ENCODE measurements at regions not wholly inside any gene's neighbourhood (a gene's known extent, or its start where the extent isn't known, plus 50 kb on each side); places are given as distances from the start of the nearest gene placed in this dataset.
"Not testable (repeated sequence)": the region's sequence is repeated elsewhere in the genome, so short reads cannot be mapped to it uniquely, and the experiment has no call there.

DNA sequence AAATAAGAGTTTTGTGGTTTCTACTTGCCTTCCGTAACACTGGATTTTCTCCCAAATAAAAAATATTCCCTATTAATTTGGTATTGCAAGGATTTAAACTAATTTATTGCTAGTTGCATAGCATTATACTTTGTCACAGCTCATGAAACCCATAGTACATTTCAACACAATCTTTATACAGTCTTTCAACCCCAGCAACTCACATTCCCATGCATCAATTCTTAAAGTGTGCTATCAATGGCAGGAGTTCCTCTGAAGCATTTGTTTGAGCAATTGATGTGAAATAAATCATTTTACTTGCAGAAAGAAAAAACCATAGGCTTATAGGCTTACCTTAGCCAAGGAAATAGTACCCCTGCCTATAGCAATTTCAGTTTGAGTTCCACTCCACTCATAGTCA is 251.9 kb downstream of the PAPSS1 start:
- DNase-seq, result no peak

DNA sequence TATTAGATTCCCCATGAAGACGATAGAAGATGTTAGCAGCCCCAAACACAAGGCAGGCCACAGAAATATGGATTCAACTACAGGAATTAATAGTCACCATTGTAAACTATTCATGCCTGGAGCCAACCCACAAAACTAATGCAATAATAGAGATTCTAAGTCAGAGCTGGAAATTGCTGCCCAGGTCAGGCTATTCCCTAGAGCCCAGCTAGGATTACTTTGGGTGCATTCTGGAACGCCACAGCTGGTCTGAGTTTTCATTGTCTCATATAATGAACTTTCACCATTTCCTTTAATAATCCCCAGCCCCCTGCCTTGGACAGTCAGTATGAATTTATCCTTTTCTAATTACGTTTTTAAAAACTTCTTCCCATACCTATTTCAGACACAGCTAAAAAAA is 252.6 kb downstream of the PAPSS1 start:
- no peak for DNase-seq

DNA sequence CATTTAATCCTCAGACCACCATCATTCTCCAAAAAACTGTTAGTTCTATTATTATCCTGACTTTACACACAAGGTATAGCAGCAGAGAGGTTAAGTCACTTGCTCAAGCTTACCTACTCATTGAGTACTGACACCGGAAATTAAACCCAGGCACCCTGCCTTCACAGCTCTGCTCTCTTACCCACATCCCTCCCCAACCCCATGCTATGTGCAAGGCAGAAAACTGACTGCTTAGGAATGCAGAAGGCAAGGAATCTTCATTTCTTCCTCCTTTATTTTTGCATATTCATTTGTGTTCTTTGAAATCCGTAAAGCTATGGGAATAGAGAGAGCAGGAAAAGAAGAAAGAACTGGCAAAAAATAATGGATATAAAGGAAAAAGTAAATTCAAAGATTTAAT is 261.8 kb downstream of the PAPSS1 start:
- DNase-seq, result no peak

DNA sequence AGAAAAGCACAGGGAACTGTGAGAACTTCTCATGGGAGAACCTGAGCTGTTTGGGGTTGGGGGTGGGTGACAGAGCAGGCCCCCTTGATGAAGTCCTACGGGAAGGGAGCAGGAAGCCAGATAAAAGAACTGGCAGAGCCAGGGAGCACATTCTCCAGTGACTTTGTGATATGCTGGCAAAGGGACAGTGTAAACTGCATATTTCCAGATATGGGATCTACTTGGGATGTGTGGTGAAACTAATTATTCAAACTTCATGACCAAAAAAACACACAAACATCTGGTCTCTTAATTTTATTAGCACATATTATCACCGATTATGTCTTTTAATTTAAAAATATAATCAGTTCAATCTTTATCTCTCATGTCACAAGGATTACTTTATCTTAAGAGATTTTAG is 266.0 kb downstream of the PAPSS1 start:
- no peak for DNase-seq

DNA sequence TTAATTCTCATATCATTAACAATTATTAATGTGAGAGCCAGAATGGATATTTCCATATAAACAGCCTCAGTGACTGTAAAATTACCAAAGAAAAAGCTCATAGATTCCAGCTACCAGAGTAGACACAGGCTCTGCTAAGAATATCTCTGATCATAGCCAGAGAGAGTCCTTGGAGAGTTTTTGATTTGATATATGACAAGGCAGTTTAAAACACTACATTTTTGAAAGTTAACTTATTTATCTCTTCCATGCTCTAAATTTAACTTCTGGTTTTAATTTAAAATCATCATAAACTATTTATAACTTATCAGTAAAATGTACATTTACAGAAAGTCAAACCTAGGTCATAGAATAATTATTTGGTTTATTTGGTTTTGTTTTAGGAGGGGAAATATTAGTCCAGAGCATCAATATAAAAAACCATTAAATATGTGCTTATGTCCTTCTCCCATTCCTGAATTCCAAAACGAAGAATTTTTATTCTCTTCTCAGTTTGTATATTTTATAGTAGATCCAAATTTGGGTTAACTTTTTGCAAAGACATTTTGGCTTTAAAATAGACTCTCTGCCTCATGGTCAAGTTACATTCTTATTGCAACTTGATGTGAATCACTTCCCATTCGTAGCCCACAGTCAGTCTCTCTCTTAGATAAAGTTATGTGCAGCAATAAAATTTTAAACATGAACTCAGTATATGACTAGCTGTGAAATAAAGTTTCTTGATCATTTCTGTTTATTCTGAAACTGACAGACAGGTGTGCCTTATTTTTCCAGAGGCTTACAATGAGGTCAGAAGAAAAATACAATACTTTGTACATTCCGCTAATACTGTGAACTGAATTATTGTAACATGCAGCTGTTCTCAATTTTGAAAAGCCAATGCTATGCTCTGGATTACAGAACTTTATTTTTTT is 267.1 kb downstream of the PAPSS1 start:
- DNase-seq, result peak; percentile 30

DNA sequence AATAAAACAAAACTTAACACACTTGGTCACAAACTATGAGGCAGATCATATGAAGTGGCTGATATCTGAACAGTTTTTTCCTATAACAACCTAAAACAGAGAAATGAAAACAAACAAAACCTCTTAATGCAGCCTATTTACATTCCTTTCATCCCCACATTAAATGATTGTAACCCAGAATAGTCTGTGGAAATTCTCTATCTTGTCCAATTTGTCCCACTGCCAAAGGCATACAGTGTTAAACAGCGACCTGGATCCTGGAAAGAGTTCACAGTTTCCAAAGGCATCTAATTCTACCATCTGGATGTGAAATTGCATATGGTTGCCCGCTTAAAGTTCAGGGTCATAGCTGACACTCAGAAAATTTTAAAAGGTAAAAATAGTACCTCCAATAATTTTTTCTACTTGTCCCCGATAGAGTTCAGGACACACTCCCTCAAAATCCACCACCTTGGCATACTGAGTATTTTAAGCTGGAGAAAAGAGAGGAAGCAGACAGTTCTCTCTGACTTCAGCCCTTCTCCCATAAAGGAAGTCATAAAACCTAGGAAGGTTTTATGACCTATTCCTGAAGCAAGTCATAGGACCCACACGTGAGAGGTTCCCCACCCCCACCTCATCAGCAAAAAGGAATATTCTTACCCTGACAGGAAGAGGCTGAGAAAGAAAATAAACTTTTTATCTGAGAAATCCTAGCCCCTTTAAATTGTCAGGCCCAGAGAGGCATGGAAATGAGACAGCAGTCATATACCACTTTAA is 270.2 kb downstream of the PAPSS1 start:
- no peak for DNase-seq

DNA sequence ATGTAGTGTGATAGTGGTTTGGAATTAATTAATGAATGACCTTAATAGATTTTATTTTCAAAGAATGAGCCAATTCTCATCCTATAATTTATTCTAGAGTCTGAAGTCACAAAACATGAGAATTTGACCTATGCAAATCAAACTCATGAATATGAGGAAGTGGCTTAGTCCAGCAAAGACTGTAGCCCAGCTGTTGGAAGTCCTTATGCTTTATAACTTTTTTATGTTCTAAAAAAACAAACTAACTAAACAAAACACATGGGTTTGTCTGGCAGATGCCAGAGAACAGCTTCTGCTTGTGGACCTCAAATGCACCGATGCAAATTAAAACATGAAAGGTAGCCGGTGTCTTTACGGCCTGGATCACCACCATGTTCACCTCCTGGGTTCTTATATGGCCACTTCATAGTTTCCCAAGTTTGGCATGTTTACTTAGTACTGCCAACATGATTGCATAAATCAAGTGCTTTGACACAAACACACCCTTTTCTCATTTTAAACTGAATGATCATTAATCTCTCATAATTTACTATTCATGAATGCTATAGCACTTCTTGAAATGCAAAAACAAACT is 277.4 kb downstream of the PAPSS1 start:
- DNase-seq, result no peak

DNA sequence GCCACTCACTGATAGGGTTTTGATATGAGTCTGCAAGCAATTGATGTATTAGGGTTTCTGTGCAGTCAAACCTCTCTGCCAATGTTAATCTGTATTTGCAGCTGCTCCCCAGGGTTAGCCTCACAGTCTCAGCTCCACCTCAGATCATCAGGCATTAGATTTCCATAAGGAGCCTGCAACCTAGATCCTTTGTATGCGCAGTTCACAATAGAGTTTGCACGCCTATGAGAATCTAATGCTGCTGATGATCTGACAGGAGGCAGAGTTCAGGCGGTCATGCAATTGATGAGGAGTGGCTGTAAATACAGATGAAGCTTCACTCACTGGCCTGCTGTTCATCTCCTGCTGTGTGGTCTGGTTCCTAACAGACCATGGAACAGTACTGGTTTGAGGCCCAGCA is 280.6 kb downstream of the PAPSS1 start:
- DNase-seq, result no peak

DNA sequence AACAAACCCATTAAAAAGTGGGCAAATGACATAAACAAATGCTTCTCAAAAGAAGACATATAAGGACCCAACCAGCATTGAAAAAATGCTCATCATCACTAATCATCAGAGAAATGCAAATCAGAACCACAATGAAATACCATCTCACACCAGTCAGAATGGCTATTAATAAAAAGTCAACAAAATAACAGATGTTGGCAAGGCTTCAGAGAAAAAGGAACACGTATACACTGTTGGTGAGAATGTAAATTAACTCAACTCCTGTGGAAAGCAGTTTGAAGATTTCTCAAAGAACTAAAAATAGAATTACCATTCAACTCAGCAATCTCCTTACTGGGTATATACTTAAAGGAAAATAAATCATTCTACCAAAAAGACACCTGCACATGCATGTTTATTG is 283.6 kb downstream of the PAPSS1 start:
- not testable (repeated sequence) for DNase-seq

DNA sequence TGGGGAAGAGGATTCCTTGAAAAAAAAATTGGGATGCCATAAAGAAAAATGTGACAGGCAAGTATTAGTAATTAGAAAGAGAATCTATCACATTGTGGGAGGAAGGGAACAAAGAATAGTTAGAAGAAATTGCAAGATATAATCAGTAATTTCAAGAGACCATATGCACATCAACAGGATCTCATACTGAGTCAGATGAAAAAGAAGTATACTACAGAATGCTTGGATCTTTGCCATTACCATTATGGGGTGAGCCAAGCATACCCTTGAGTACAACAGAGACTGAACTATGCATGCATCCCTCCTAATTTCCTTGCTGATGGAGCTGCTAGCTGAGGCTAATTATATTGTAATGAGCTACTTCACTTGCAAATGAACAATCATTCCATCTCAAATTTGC is 287.6 kb downstream of the PAPSS1 start:
- DNase-seq, result no peak

DNA sequence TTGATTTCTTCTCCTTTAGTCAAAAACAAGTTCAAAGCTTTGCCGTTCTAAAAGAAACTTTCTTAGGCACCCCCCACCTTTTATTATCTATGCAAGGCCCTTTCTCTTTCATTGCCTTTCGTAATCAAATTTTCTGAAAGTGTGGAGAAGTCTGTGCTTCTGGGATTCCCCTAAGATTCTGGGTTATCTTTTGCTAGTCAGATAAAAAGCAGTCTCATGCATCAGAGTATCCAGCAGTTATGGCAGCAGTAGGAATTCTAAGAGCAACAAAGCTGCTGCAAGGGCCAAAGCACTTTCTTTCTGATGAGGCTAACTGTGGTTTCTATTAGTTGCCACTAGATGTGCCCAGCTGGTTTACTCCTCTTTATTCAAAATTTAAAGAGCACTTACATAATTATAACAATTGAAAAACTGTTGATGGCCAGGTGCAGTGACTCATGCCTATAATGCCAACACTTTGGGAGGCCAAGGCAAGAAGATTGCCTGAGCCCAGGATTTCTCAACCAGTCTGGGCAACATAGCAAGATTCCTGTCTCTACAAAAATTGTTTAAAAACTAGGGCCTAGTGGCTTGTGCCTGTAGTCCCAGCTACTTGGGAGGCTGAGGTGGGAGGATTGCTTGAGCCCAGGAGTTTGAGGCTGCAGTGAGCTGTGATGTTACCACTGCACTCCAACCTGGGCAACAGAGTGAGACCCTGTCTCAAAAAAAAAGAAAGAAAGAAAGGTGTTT is 296.2 kb downstream of the PAPSS1 start:
- no peak for DNase-seq

DNA sequence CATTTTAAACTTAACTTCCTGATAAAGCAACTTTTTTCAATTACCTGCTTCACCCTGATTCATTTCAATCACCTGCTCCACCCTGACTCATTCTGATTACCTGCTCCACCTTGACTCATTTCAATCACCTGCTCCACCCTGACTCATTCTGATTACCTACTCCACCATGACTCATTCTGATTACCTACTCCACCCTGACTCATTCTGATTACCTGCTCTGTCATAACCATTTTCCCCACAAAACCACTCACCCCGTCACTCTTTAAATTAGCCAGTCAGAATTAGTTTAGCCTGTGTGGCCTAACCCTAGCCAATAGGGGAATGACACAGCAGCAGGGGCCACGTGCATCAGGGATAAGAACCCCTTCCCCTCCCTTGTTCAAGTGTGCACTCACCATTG is 300.5 kb downstream of the PAPSS1 start:
- not testable (repeated sequence) for DNase-seq

DNA sequence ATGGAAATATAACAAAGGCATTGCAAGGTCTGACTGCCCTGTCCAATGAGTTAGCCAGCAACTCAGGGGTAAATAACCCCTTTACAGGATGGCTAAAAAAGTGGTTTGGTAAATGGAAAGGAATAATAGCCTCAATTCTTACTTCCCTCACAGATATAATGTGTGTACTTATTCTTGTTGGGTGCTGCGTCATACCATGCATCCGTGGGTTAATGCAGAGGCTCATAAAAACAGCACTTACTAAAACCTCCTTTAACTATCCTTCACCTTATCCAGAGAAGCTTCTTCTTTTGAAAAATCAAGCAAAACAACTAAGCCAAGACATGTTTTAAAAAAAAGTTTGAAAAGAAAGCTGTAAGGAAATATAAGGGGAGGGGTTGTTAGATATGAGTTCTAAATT is 301.0 kb downstream of the PAPSS1 start:
- DNase-seq, result no peak

DNA sequence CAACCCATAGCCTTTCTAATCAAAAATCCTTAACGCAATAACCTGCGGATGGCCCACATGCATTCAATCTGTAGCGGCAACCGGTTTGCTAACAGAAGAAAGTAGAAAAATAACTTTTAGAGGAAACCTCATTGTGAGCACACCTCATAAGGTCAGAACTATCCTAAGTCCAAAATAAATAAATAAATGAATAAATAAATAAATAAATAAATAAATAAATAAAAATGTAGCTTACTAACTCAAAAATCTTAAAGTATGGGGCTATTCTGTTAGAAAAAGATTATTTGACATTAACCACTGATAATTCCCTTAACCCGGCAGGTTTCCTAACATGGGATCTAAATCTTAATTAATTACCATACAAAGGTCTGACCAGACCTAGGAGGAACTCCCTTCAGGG is 304.5 kb downstream of the PAPSS1 start:
- DNase-seq, result not testable (repeated sequence)

DNA sequence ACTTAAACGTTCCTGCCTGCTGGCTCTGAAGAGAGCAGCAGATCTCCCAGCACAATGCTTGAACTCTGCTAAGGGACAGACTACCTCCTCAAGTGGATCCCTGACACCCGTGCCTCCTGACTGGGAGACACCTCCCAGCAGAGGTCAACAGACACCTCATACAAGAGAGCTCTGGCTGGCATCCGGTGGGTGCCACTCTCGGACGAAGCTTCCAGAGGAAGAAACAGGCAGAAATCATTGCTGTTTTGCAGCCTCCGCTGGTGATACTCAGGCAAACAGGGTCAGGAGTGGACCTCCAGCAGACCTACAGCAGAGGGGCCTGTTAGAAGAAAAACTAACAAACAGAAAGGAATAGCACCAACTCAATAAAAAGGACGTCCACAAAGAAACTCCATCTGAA is 310.2 kb downstream of the PAPSS1 start:
- not testable (repeated sequence) for DNase-seq

DNA sequence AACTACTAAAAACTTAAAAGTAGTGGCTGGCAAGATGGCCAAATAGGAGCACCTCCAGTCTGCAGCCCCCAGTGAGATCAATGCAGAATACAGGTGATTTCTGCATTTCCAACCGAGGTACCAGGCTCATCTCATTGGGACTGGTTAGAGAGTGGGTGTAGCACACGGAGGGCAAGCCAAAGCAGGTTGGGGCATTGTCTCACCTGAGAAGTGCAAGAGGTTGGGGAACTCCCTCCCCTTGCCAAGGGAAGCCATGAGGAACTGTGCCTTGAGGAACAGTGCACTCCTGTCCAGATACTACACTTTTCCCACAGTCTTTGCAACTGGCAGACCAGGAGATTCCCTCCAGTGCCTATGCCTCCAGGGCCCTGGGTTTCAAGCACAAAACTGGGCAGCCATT is 311.1 kb downstream of the PAPSS1 start:
- DNase-seq, result no peak

DNA sequence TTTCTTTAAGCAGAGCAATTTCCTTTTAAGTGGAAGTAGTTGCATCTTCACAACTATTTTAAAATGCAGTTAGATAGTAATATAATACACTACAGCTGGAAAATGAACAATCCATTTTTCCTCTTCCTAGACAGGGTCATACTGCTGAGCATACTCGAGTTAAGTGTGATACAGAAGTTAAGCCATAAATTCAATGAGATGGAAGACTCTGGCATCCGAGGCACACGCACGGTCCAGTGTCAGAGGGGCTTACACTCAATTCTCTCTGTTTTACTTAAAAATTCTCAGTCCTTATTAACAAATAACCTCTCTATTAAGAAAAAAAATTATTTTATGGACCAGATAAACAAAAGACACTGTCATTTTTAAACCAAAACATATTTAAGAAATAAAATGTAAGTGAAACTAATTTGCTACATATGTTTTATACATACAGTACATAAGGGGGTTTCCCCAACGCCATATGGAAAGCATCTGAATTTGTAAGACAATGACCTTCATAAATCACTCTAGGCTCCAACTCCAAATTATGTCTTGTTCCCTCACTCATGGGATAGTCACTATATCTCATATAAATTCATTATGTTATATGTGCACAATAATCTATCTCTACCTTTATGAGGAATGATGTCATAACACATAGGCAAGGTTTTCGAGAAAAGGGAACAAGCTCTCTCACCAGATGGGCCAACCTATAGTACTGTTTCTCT is 315.3 kb downstream of the PAPSS1 start:
- DNase-seq, result peak; percentile 19

DNA sequence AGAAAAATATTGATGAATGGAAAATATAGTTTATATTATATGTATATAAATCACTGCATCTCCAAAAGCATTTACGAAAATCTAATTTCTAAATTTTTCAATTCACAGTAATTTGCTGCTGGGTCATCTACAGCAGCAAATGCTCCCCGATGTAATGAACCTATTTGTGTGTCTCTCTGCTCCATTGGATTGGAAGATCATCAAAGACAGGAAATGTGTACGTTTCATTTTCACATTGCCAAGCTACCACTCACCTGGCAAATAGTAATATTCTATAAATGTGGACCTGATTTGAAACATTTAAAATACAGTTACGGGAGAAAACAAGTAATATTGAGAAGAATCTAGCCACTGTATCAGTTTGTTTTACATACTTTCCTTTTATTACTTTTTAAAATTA is 317.7 kb downstream of the PAPSS1 start:
- no peak for DNase-seq

DNA sequence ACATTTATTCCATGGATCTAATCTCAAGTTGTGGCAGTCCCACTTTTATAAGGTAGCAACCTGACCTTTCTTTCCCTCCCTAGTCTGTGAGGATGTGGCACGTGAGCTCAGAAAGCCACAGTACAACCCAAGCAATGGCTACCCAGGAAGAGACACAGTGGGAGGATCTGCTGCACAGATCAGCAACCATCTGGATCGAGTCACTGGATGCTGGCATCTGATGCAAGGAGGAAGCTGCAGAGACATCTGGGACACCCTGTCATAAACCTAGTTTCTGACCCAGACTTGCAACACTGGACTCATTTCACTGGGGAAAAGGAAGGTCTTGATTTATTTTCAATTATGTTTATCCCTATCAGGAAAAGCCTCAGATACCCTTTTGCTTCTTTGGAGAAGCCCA is 327.1 kb downstream of the PAPSS1 start:
- no peak for DNase-seq

DNA sequence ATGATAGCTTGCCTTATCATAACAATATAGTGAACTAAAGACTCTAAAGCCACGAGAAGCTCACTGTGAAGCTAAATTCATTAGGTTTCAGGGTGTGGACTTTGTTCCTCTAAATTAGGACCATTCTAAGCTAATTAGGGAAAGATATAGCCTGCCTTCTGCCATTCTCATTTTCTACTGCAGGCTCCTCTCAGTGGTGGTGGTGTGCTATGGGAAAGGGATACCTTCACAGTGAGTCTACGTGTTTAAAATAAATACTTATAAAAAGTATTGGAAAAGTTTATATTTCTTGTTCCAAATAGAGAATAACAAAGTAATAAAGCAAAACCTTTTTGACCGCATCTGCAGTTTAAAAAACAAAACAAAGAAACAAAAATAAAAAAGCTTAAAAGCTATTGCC is 327.7 kb downstream of the PAPSS1 start:
- no peak for DNase-seq

DNA sequence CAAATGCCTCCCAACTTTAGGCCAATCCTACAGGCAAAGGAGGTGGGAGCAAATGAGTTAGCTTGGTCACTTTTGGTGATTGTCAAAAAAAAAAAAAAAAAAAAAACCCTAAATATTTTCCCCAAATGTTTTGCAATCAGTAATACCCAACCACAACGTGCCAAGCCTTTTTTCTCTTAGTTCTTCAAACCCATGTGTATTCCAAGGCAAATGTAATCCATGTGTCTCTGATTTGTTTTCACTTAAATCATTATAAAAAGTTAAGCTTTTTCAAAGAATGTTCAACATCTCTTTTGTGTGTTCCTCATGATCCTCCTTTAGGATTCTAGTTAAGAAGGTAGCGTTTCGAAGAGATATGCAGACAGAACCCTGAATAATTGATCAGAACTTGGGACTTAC is 328.4 kb downstream of the PAPSS1 start:
- no peak for DNase-seq

DNA sequence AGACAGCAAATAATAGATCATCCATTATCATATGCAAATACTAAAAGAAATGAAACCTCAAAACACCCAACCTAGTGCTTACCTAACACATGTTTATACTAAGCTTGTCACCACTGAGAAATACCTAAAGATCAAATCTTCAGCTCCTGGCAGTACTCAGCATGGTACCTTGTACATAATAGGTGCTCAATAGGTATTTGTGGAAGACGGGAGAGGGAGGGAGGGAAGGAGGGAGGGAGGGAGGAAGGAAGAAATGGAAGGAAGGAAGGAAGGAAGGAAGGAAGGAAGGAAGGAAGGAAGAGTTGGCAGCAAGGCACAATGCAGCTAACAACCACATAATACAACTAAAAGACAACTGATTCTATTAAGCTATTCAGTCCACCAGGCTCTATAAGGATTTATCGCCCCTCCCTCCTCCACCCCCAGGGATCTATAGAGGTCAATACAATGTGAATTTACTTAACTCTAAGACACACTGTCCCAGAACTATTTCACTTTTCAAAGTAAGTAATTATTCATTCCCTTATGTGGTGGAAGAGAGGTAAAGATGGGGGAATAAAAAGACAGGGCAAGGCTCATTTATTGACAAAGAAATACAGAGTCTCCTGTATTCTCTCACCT is 328.9 kb downstream of the PAPSS1 start:
- no peak for DNase-seq

Measured in eye (tissue), 1 donor.